NB4 (cell line): ENCODE measurements at regions not wholly inside any gene's neighbourhood (a gene's known extent, or its start where the extent isn't known, plus 50 kb on each side); places are given as distances from the start of the nearest gene placed in this dataset.

Experiments used
- DNase-seq: peaks from one replicate; pipeline ENCODE4 v3.0.0; 2010; ENCODE audit warnings: low read depth
- H3K4me3 ChIP-seq: one replicate; pipeline ENCODE4 v1.5.1; 2011; ENCODE audit warnings: mild to moderate bottlenecking, low read depth, low read length, moderate library complexity
- CTCF ChIP-seq: IDR thresholded peaks from one replicate; pipeline ENCODE4 v1.5.1; 2012; ENCODE audit warnings: low read depth, low read length
- MAX ChIP-seq: IDR thresholded peaks from 2 replicates; pipeline ENCODE4 v1.6.1; 2011; ENCODE audit warnings: low read depth, low read length
- MYC ChIP-seq: IDR thresholded peaks from 2 replicates; pipeline ENCODE4 v1.6.1; 2011; ENCODE audit warnings: low read depth, low read length
- POLR2A ChIP-seq: IDR thresholded peaks from 2 replicates; pipeline ENCODE4 v1.6.1; 2011; ENCODE audit warnings: mild to moderate bottlenecking; ENCODE audit not compliant: insufficient read length; ENCODE audit errors: extremely low read depth

GRCh38 chr18:24582771-24583170, 122.3 kb downstream of the HRH4 start:
- no peak for DNase-seq
- no peak for TF ChIP-seq MAX
- TF ChIP-seq CTCF, result no peak
- TF ChIP-seq MYC, result no peak
- TF ChIP-seq POLR2A, result no peak
- H3K4me3 ChIP-seq, result no peak overlapping the region

- DNase-seq, result no peak
- no peak overlapping the region for H3K4me3 ChIP-seq
- TF ChIP-seq MYC (no peak), CTCF (no peak), POLR2A (no peak), MAX (no peak)
Measured at GRCh38 chr18:24584205-24584604, 123.8 kb downstream of the HRH4 start.

GRCh38 chr18:24584813-24585212, 124.4 kb downstream of the HRH4 start:
- no peak overlapping the region for H3K4me3 ChIP-seq
- no peak for DNase-seq
- TF ChIP-seq POLR2A, result no peak
- TF ChIP-seq CTCF, result no peak
- no peak for TF ChIP-seq MAX
- TF ChIP-seq MYC, result no peak

GRCh38 chr18:24585996-24586566, 125.6 kb downstream of the HRH4 start:
- no peak for DNase-seq
- no peak overlapping the region for H3K4me3 ChIP-seq
- no peak for TF ChIP-seq CTCF
- no peak for TF ChIP-seq MAX
- no peak for TF ChIP-seq MYC
- TF ChIP-seq POLR2A, result no peak

GRCh38 chr18:24586662-24587360, 126.4 kb downstream of the HRH4 start:
- no peak for TF ChIP-seq MAX
- no peak for TF ChIP-seq MYC
- no peak for TF ChIP-seq CTCF
- TF ChIP-seq POLR2A, result no peak
- no peak overlapping the region for H3K4me3 ChIP-seq
- no peak for DNase-seq
